ENCODE measurements at regions not wholly inside any gene's neighbourhood (a gene's known extent, or its start where the extent isn't known, plus 50 kb on each side); places are given as distances from the start of the nearest gene placed in this dataset.
"Not testable (repeated sequence)": the region's sequence is repeated elsewhere in the genome, so short reads cannot be mapped to it uniquely, and the experiment has no call there.

- DNase-seq = no peak
Measured at GRCh38 chr16:59113004-59113670, 379.0 kb upstream of the GOT2 start.

GRCh38 chr16:59111280-59111679 is 377.2 kb upstream of the GOT2 start:
- no peak for DNase-seq

- DNase-seq = no peak
Measured at GRCh38 chr16:59108374-59108773, 374.3 kb upstream of the GOT2 start.

GRCh38 chr16:59096682-59097081 is 362.6 kb upstream of the GOT2 start:
- DNase-seq = not testable (repeated sequence)

- no peak for DNase-seq
Measured at GRCh38 chr16:59090541-59090940, 356.4 kb upstream of the GOT2 start.

GRCh38 chr16:59088431-59088830 is 354.3 kb upstream of the GOT2 start:
- DNase-seq = no peak

GRCh38 chr16:59087641-59088040 is 353.5 kb upstream of the GOT2 start:
- no peak for DNase-seq

- no peak for DNase-seq
Measured at GRCh38 chr16:59067205-59067604, 333.1 kb upstream of the GOT2 start.

- no peak for DNase-seq
Measured at GRCh38 chr16:59060207-59060606, 326.1 kb upstream of the GOT2 start.

- no peak for DNase-seq
Measured at GRCh38 chr16:59058250-59058649, 324.1 kb upstream of the GOT2 start.

GRCh38 chr16:59053911-59054310 is 319.8 kb upstream of the GOT2 start:
- DNase-seq = no peak

- DNase-seq = no peak
Measured at GRCh38 chr16:59052231-59052630, 318.1 kb upstream of the GOT2 start.

- no peak for DNase-seq
Measured at GRCh38 chr16:59048876-59049275, 314.8 kb upstream of the GOT2 start.

GRCh38 chr16:59047114-59047513 is 313.0 kb upstream of the GOT2 start:
- no peak for DNase-seq

GRCh38 chr16:59046335-59046734 is 312.2 kb upstream of the GOT2 start:
- no peak for DNase-seq

GRCh38 chr16:59045501-59045900 is 311.4 kb upstream of the GOT2 start:
- no peak for DNase-seq

- DNase-seq = no peak
Measured at GRCh38 chr16:59044616-59045015, 310.5 kb upstream of the GOT2 start.

- no peak for DNase-seq
Measured at GRCh38 chr16:59042301-59042700, 308.2 kb upstream of the GOT2 start.

GRCh38 chr16:59039066-59039720 is 305.1 kb upstream of the GOT2 start:
- no peak for DNase-seq

- no peak for DNase-seq
Measured at GRCh38 chr16:59030923-59031485, 296.9 kb upstream of the GOT2 start.

- DNase-seq = no peak
Measured at GRCh38 chr16:59021751-59022150, 287.6 kb upstream of the GOT2 start.

GRCh38 chr16:59013930-59014329 is 279.8 kb upstream of the GOT2 start:
- no peak for DNase-seq

GRCh38 chr16:58999762-59000161 is 265.6 kb upstream of the GOT2 start:
- DNase-seq = no peak

- not testable (repeated sequence) for DNase-seq
Measured at GRCh38 chr16:58992755-58993154, 258.6 kb upstream of the GOT2 start.
